Mesenchymal stem cell (in vitro differentiated cells and primary cell): ENCODE measurements at regions not wholly inside any gene's neighbourhood (a gene's known extent, or its start where the extent isn't known, plus 50 kb on each side); places are given as distances from the start of the nearest gene placed in this dataset.

Experiments used
- DNase-seq: peaks from one replicate; pipeline ENCODE4 v3.0.0-alpha.2; 2013
- H2AFZ ChIP-seq: one replicate; pipeline ENCODE4 v1.6.1; 2013; ENCODE audit warnings: low read depth, mild to moderate bottlenecking, control low read depth, inconsistent platforms, low read length, moderate library complexity
- H2AK5ac ChIP-seq: 2 replicates; pipeline ENCODE4 v1.6.1; 2013; ENCODE audit warnings: low read length, moderate library complexity, mild to moderate bottlenecking, inconsistent platforms; ENCODE audit not compliant: severe bottlenecking
- H2BK120ac ChIP-seq: one replicate; pipeline ENCODE4 v1.6.1; 2013; ENCODE audit warnings: low read depth, mild to moderate bottlenecking, inconsistent platforms, low read length, moderate library complexity
- H2BK12ac ChIP-seq, 2 experiments: one replicate each; pipeline ENCODE4 v1.6.1; 2013; ENCODE audit warnings: inconsistent platforms in 2 of 2, low read length in 2 of 2, mild to moderate bottlenecking in 2 of 2, moderate library complexity in 2 of 2, control low read depth in 1 of 2
- H2BK15ac ChIP-seq: one replicate; pipeline ENCODE4 v1.6.1; 2013; ENCODE audit warnings: mild to moderate bottlenecking, low read depth, inconsistent platforms; ENCODE audit not compliant: poor library complexity, severe bottlenecking
- H2BK5ac ChIP-seq: 2 replicates; pipeline ENCODE4 v1.6.1; 2013; ENCODE audit warnings: low read depth, mild to moderate bottlenecking, low read length, control low read depth, inconsistent platforms; ENCODE audit not compliant: poor library complexity, severe bottlenecking
- H3K14ac ChIP-seq, 2 experiments: one replicate each; pipeline ENCODE4 v1.6.1; 2013; ENCODE audit warnings: inconsistent platforms in 2 of 2, low read length in 2 of 2, control low read depth in 1 of 2, mild to moderate bottlenecking in 1 of 2, moderate library complexity in 1 of 2
- H3K18ac ChIP-seq, 2 experiments: one replicate each; pipeline ENCODE4 v1.6.1; 2013; ENCODE audit warnings: inconsistent platforms in 2 of 2, low read length in 2 of 2, control low read depth in 1 of 2, low read depth in 1 of 2, mild to moderate bottlenecking in 1 of 2
- H3K23ac ChIP-seq, 2 experiments: one replicate each; pipeline ENCODE4 v1.6.1; 2013; ENCODE audit warnings: inconsistent platforms in 2 of 2, low read length in 2 of 2, mild to moderate bottlenecking in 2 of 2, moderate library complexity in 2 of 2, control low read depth in 1 of 2
- H3K27ac ChIP-seq: 2 replicates; pipeline ENCODE4 v1.5.1; 2013; ENCODE audit warnings: mild to moderate bottlenecking, moderate library complexity, low read length, control low read depth, inconsistent platforms; ENCODE audit not compliant: poor library complexity, severe bottlenecking
- H3K27me3 ChIP-seq, 2 experiments: 2 replicates each; pipeline versions ENCODE4 v1.6.1 to v1.7.0; 2013; ENCODE audit warnings: low read length in 2 of 2, mild to moderate bottlenecking in 2 of 2, moderate library complexity in 2 of 2, control low read depth in 1 of 2, inconsistent platforms in 1 of 2; ENCODE audit not compliant: control insufficient read depth in 1 of 2, insufficient read depth in 1 of 2
- H3K36me3 ChIP-seq, 2 experiments: 2 replicates each; pipeline versions ENCODE4 v1.6.1 to v1.7.0; 2013; ENCODE audit warnings: low read length in 2 of 2, control low read depth in 1 of 2, inconsistent platforms in 1 of 2, low read depth in 1 of 2, mild to moderate bottlenecking in 1 of 2; ENCODE audit not compliant: insufficient read depth in 2 of 2, control insufficient read depth in 1 of 2
- H3K4ac ChIP-seq, 2 experiments: one replicate each; pipeline ENCODE4 v1.6.1; 2013; ENCODE audit warnings: inconsistent platforms in 2 of 2, low read length in 2 of 2, mild to moderate bottlenecking in 2 of 2, moderate library complexity in 2 of 2, control low read depth in 1 of 2, low read depth in 1 of 2
- H3K4me1 ChIP-seq: 2 replicates; pipeline ENCODE4 v1.6.1; 2013; ENCODE audit warnings: low read depth, low read length, control low read depth; ENCODE audit not compliant: control insufficient read depth, insufficient read depth
- H3K4me2 ChIP-seq: 2 replicates; pipeline ENCODE4 v1.6.1; 2013; ENCODE audit warnings: low read length, mild to moderate bottlenecking, inconsistent platforms; ENCODE audit not compliant: poor library complexity, severe bottlenecking
- H3K4me3 ChIP-seq, 2 experiments: 2 replicates each; pipeline versions ENCODE4 v1.5.1 to v1.7.0; 2013; ENCODE audit warnings: low read length in 2 of 2, mild to moderate bottlenecking in 2 of 2, control low read depth in 1 of 2, low read depth in 1 of 2; ENCODE audit not compliant: insufficient read depth in 1 of 2
- H3K79me1 ChIP-seq: replicated peaks from 2 replicates; pipeline ENCODE4 v1.6.1; 2013; ENCODE audit warnings: mild to moderate bottlenecking, control low read depth, low read length, inconsistent platforms; ENCODE audit not compliant: poor library complexity, severe bottlenecking
- H3K9ac ChIP-seq: 2 replicates; pipeline ENCODE4 v1.7.0; 2013; ENCODE audit warnings: mild to moderate bottlenecking, low read length, moderate library complexity
- H3K9me3 ChIP-seq: 2 replicates; pipeline ENCODE4 v1.7.0; 2013; ENCODE audit warnings: mild to moderate bottlenecking, low read length; ENCODE audit not compliant: control insufficient read depth
- H4K8ac ChIP-seq: one replicate; pipeline ENCODE4 v1.6.1; 2013; ENCODE audit warnings: inconsistent platforms, mild to moderate bottlenecking, low read length, moderate library complexity
- H4K91ac ChIP-seq: one replicate; pipeline ENCODE4 v1.6.1; 2013; ENCODE audit warnings: mild to moderate bottlenecking, low read length, inconsistent platforms
- WGBS: methylation state at CpG from one replicate; pipeline ENCODE4 v1.1.7; 2013; ENCODE audit warnings: mixed read lengths; 5-methylcytosine and 5-hydroxymethylcytosine counted together

DNA sequence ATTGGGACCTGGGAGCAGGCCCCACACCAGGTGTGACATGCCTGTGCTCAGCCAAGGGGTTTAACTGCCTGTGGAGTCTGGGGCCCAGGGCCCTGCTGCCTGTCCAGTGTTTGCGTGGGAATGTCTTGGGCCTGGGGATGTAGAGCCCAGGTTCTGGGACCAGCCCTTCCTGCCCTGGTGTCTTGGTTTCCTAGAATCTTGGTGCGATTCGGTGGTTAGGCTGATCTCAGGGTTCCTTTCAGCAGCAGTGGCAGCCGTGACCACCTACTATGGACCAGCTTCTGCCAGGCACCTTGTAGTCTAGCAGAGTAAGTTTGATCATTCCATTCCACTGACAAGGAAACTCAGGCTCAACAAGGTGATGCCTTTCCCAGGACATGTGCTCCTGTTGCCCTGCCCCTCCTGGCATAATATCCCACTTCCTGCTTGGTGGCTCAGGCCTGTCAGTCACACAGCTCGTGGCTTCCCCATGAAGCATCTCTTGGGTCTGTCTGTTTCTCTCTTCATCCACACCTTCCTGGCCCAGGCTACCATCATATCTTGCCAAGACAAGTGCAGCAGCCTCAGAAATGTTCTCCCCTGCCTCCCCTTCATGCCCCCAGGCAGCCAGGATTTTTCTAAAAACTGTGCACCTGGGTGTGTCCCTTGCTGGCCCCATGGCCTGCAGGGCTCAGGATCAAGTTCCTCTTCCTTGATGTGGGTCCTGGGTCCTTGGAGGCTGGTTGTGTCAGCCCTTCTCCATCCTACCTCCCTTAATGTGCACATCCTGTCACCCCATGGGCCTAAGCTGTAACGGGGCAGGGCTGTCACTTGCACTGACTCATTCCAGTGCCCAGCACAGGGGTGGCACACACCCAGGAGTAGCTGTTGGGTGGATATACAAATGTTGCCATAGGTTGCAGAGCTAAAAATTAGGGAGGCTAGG is 101.6 kb downstream of the SLC25A47 start:
- peaks cover 55% of the 10 kb centered on the region for H3K79me1 ChIP-seq
- WGBS, result 82% methylated on average over 6 of the region's 6 CpGs
- H3K9me3 ChIP-seq, result no peaks in the 10 kb centered on the region
- H3K4me1 ChIP-seq, result peaks cover 51% of the 10 kb centered on the region
- no peak overlapping the region for H2BK5ac ChIP-seq
- H3K27ac ChIP-seq, result no peak overlapping the region
- peak overlapping the region; percentile 46 for H4K8ac ChIP-seq
- no peak overlapping the region for H3K9ac ChIP-seq
- DNase-seq, result no peak
- peak overlapping the region in 1 of 2 experiments; percentile 11 for H3K23ac ChIP-seq
- peaks cover 0 to 5% of the 10 kb centered on the region in 2 experiments for H3K36me3 ChIP-seq
- no peak overlapping the region for H3K14ac ChIP-seq
- no peak overlapping the region for H4K91ac ChIP-seq
- no peaks in the 10 kb centered on the region for H3K27me3 ChIP-seq
- peak overlapping the region in 1 of 2 experiments; percentile 32 for H3K18ac ChIP-seq
- peak overlapping the region; percentile 17 for H2BK15ac ChIP-seq
- H3K4me3 ChIP-seq, result no peak overlapping the region
- H2AK5ac ChIP-seq, result peak overlapping the region; percentile 86
- H2AFZ ChIP-seq, result no peak overlapping the region
- peak overlapping the region; percentile 11 for H2BK120ac ChIP-seq
- H3K4me2 ChIP-seq, result no peak overlapping the region
- no peak overlapping the region for H3K4ac ChIP-seq
- peak overlapping the region; percentile 24 to 61 for H2BK12ac ChIP-seq

GRCh38 chr14:100425429-100425827 is 102.3 kb downstream of the SLC25A47 start:
- WGBS, result 52% methylated on average over 7 of the region's 7 CpGs
- peaks cover 56% of the 10 kb centered on the region for H3K79me1 ChIP-seq

DNA sequence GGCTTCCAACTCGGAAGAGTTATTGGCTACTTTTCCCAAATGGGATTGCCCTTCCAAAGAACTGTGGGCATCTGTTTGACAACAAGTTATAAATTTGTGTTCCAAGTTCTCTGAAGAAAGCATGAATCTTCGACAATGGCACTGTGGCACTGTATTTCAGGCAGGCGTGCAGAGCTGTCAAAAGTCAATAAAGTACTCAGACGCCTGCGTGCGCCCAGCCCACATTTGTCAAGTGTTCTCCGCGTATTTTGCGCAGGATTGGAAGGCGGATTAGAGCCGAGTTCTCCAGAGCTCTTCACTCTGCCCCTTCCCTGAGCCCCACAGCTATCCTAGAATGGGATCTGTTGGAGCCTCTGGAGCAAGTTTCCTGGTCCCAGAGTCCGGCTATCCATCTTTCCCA is 103.2 kb downstream of the SLC25A47 start:
- Histone ChIP-seq H2BK5ac (no peak overlapping the region), H3K18ac (no peak overlapping the region), H4K8ac (no peak overlapping the region), H3K27ac (no peak overlapping the region), H3K27me3 (no peaks in the 10 kb centered on the region), H3K4me1 (peaks cover 52% of the 10 kb centered on the region), H2BK120ac (no peak overlapping the region), H3K4ac (no peak overlapping the region), H3K9ac (no peak overlapping the region), H2AFZ (no peak overlapping the region), H3K36me3 (peaks cover 0 to 10% of the 10 kb centered on the region in 2 experiments), H2BK12ac (no peak overlapping the region), H3K4me2 (no peak overlapping the region), H3K79me1 (peaks cover 58% of the 10 kb centered on the region), H3K4me3 (no peak overlapping the region), H4K91ac (no peak overlapping the region), H2BK15ac (no peak overlapping the region), H3K14ac (no peak overlapping the region), H2AK5ac (no peak overlapping the region), H3K9me3 (no peaks in the 10 kb centered on the region), H3K23ac (no peak overlapping the region)
- no peak for DNase-seq
- WGBS, result 94% methylated on average over 12 of the region's 12 CpGs

More at GRCh38 chr14:100425429-100425827, 102.3 kb downstream of the SLC25A47 start:
- Histone ChIP-seq H2BK5ac (no peak overlapping the region), H3K18ac (no peak overlapping the region), H2AK5ac (peak overlapping the region; percentile 15), H4K8ac (no peak overlapping the region), H2BK120ac (no peak overlapping the region), H3K4me1 (peaks cover 48% of the 10 kb centered on the region), H2AFZ (no peak overlapping the region), H3K9ac (no peak overlapping the region), H3K14ac (no peak overlapping the region), H3K4ac (no peak overlapping the region), H3K27me3 (no peaks in the 10 kb centered on the region), H3K4me3 (no peak overlapping the region), H3K4me2 (no peak overlapping the region), H2BK12ac (no peak overlapping the region), H3K36me3 (peaks cover 0 to 6% of the 10 kb centered on the region in 2 experiments), H3K27ac (no peak overlapping the region), H3K9me3 (no peaks in the 10 kb centered on the region), H4K91ac (no peak overlapping the region), H2BK15ac (no peak overlapping the region), H3K23ac (no peak overlapping the region)
- no peak for DNase-seq

- DNase-seq, result no peak
- WGBS, result 90% methylated on average over 6 of the region's 6 CpGs
- peaks cover 49% of the 10 kb centered on the region for H3K4me1 ChIP-seq
Measured at GRCh38 chr14:100427166-100427565, 104.0 kb downstream of the SLC25A47 start.

More at GRCh38 chr14:100427166-100427565, 104.0 kb downstream of the SLC25A47 start:
- Histone ChIP-seq H2AK5ac (no peak overlapping the region), H2BK120ac (no peak overlapping the region), H3K79me1 (peaks cover 56% of the 10 kb centered on the region), H3K9ac (no peak overlapping the region), H4K91ac (no peak overlapping the region), H3K27ac (no peak overlapping the region), H2BK15ac (no peak overlapping the region), H3K36me3 (peaks cover 0 to 10% of the 10 kb centered on the region in 2 experiments), H3K4me3 (no peak overlapping the region), H3K4ac (no peak overlapping the region), H3K18ac (peak overlapping the region in 1 of 2 experiments; percentile 15), H3K4me2 (no peak overlapping the region), H2BK5ac (no peak overlapping the region), H3K9me3 (no peaks in the 10 kb centered on the region), H3K14ac (peak overlapping the region in 1 of 2 experiments; percentile 69), H3K23ac (peak overlapping the region in 1 of 2 experiments; percentile 26), H2AFZ (no peak overlapping the region), H4K8ac (no peak overlapping the region), H2BK12ac (no peak overlapping the region), H3K27me3 (no peaks in the 10 kb centered on the region)
